IMR-90 (cell line): ENCODE measurements at regions not wholly inside any gene's neighbourhood (a gene's known extent, or its start where the extent isn't known, plus 50 kb on each side); places are given as distances from the start of the nearest gene placed in this dataset.

Experiments used
- ATAC-seq: fragments of 200-7000 bp; cut with Tn5 transposase; 2 replicates; pipeline ENCODE4 v1.9.1; 2020; ENCODE audit warnings: low read depth, mild to moderate bottlenecking, moderate library complexity
- BruUV-seq: library from RNA; stranded (reverse); fragments of 400-500 nt; replicated peaks from 2 replicates; lab custom pipeline; 2021; lab: Mats Ljungman, UMichigan
- CTCF ChIA-PET: fragments of 300-600 bp; formaldehyde crosslinking; extraction: SDS; loops from one replicate; lab custom pipeline; 2021; ENCODE audit warnings: antibody characterized with exemption; lab: Yijun Ruan, JAX
- POLR2A ChIA-PET: fragments of 300-600 bp; sonication (Branson Sonifier 250); formaldehyde crosslinking; loops from one replicate; lab custom pipeline; 2022; ENCODE audit warnings: antibody characterized with exemption; ENCODE audit not compliant: unreplicated experiment; lab: Charles Lee
- DNase-seq: peaks from one replicate; pipeline ENCODE4 v3.0.0; 2013
- H2AFZ ChIP-seq: replicated peaks from 2 replicates; pipeline ENCODE3; 2013; ENCODE audit warnings: low read length, mild to moderate bottlenecking; ENCODE audit not compliant: poor library complexity
- H2AK5ac ChIP-seq: 2 replicates; pipeline ENCODE4 v1.6.1; 2013; ENCODE audit warnings: low read depth, low read length, inconsistent platforms
- H2AK9ac ChIP-seq: replicated peaks from 2 replicates; pipeline ENCODE3; 2013; ENCODE audit warnings: mild to moderate bottlenecking, low read depth, low read length, moderate library complexity; ENCODE audit not compliant: poor library complexity
- H2BK120ac ChIP-seq: 2 replicates; pipeline ENCODE4 v1.6.1; 2013; ENCODE audit warnings: low read depth, low read length, inconsistent platforms
- H2BK15ac ChIP-seq: 3 replicates; pipeline ENCODE4 v1.6.1; 2013; ENCODE audit warnings: low read depth, low read length, inconsistent platforms
- H2BK20ac ChIP-seq: 2 replicates; pipeline ENCODE4 v1.6.1; 2013; ENCODE audit warnings: low read depth, mild to moderate bottlenecking, inconsistent platforms, low read length, moderate library complexity
- H2BK5ac ChIP-seq: 2 replicates; pipeline ENCODE4 v1.6.1; 2013; ENCODE audit warnings: mild to moderate bottlenecking, low read depth, low read length, inconsistent platforms; ENCODE audit not compliant: poor library complexity, severe bottlenecking
- H3K14ac ChIP-seq: replicated peaks from 2 replicates; pipeline ENCODE4 v1.6.1; 2013; ENCODE audit warnings: low read depth, low read length, inconsistent platforms
- H3K18ac ChIP-seq: 2 replicates; pipeline ENCODE4 v1.6.1; 2013; ENCODE audit warnings: low read depth, low read length, control low read depth
- H3K23ac ChIP-seq: 2 replicates; pipeline ENCODE4 v1.6.1; 2013; ENCODE audit warnings: low read depth, low read length, inconsistent platforms
- H3K27ac ChIP-seq: 2 replicates; pipeline ENCODE4 v1.5.1; 2013; ENCODE audit warnings: mild to moderate bottlenecking, control low read depth, low read length; ENCODE audit not compliant: insufficient read depth
- H3K27me3 ChIP-seq: 2 replicates; pipeline ENCODE4 v1.6.1; 2013; ENCODE audit warnings: low read length; ENCODE audit not compliant: control insufficient read depth, insufficient read depth
- H3K36me3 ChIP-seq: 2 replicates; pipeline ENCODE4 v1.6.1; 2013; ENCODE audit warnings: low read length, mixed read lengths; ENCODE audit not compliant: control insufficient read depth, insufficient read depth
- H3K4ac ChIP-seq: 2 replicates; pipeline ENCODE4 v1.6.1; 2013; ENCODE audit warnings: low read depth, low read length, inconsistent platforms
- H3K4me1 ChIP-seq: 2 replicates; pipeline ENCODE4 v1.6.1; 2013; ENCODE audit warnings: low read length, mixed read lengths; ENCODE audit not compliant: control insufficient read depth, insufficient read depth
- H3K4me2 ChIP-seq: 2 replicates; pipeline ENCODE4 v1.6.1; 2013; ENCODE audit warnings: low read depth, mild to moderate bottlenecking, control low read depth, low read length, moderate library complexity
- H3K4me3 ChIP-seq: 2 replicates; pipeline ENCODE4 v1.5.1; 2013; ENCODE audit warnings: low read depth, mild to moderate bottlenecking, control low read depth, low read length, moderate library complexity; ENCODE audit not compliant: insufficient read depth
- H3K56ac ChIP-seq: 2 replicates; pipeline ENCODE4 v1.6.1; 2013; ENCODE audit warnings: low read length, inconsistent platforms; ENCODE audit not compliant: insufficient read depth; ENCODE audit errors: extremely low read depth
- H3K79me1 ChIP-seq, 2 experiments: 2 replicates each; pipeline ENCODE4 v1.6.1; 2013; ENCODE audit warnings: low read length in 2 of 2, inconsistent platforms in 1 of 2, low read depth in 1 of 2
- H3K9ac ChIP-seq: 2 replicates; pipeline ENCODE4 v1.6.1; 2013; ENCODE audit warnings: low read depth, low read length, control low read depth
- H3K9me1 ChIP-seq: 2 replicates; pipeline ENCODE4 v1.6.1; 2013; ENCODE audit warnings: low read length, inconsistent platforms; ENCODE audit not compliant: insufficient read depth
- H3K9me3 ChIP-seq: 2 replicates; pipeline ENCODE4 v1.6.1; 2013; ENCODE audit warnings: low read length; ENCODE audit not compliant: control insufficient read depth, insufficient read depth
- H4K20me1 ChIP-seq: 2 replicates; pipeline ENCODE4 v1.6.1; 2013; ENCODE audit warnings: low read length, inconsistent platforms; ENCODE audit not compliant: insufficient read depth
- H4K5ac ChIP-seq: 2 replicates; pipeline ENCODE4 v1.6.1; 2013; ENCODE audit warnings: mild to moderate bottlenecking, low read depth, low read length, control low read depth
- H4K8ac ChIP-seq, 2 experiments: 2 replicates each; pipeline ENCODE4 v1.6.1; 2013; ENCODE audit warnings: low read depth in 2 of 2, low read length in 2 of 2, control low read depth in 1 of 2, inconsistent platforms in 1 of 2
- H4K91ac ChIP-seq: 2 replicates; pipeline ENCODE4 v1.6.1; 2013; ENCODE audit warnings: low read depth, low read length, inconsistent platforms; ENCODE audit not compliant: insufficient read depth
- CHD1 ChIP-seq: IDR thresholded peaks from 2 replicates; pipeline ENCODE4 v1.6.1; 2012; ENCODE audit warnings: low read depth, low read length, improper control_type of control experiment
- CTCF ChIP-seq: conservative IDR thresholded peaks from 2 replicates; pipeline ENCODE4 v1.5.1; 2012; ENCODE audit warnings: mild to moderate bottlenecking, low read depth, low read length, improper control_type of control experiment
- FOS ChIP-seq: fragments of 150-350 bp; IDR thresholded peaks from 2 replicates; pipeline ENCODE4 v1.6.1; 2016; ENCODE audit warnings: low read depth, low read length
- MXI1 ChIP-seq: IDR thresholded peaks from 2 replicates; pipeline ENCODE4 v1.6.1; 2012; ENCODE audit warnings: low read depth, mild to moderate bottlenecking, low read length, moderate library complexity, borderline replicate concordance
- RCOR1 ChIP-seq: IDR thresholded peaks from 2 replicates; pipeline ENCODE4 v1.6.1; 2012; ENCODE audit warnings: mild to moderate bottlenecking, low read length, improper control_type of control experiment; ENCODE audit not compliant: insufficient replicate concordance
- SMC3 ChIP-seq: fragments of 150-350 bp; IDR thresholded peaks from 2 replicates; pipeline ENCODE4 v1.6.1; 2016; ENCODE audit warnings: low read depth, mild to moderate bottlenecking, antibody characterized with exemption, low read length, moderate library complexity
- WGBS, 2 experiments: methylation state at CpG; one replicate each; pipeline versions ENCODE4 v1.1.5 to v1.1.7; 2013; ENCODE audit warnings: missing lambda C conversion rate in 2 of 2; ENCODE audit not compliant: insufficient read length in 1 of 2; ENCODE audit errors: extremely low coverage in 2 of 2; 5-methylcytosine and 5-hydroxymethylcytosine counted together
- dilution Hi-C: fragments of 300-500 bp; cut with HindIII; formaldehyde crosslinking; loops from one replicate; pipeline ENCODE4 v1.14.3; 2018; ENCODE audit warnings: low sequenced_read_pairs; ENCODE audit not compliant: unreplicated experiment
- in situ Hi-C: fragments of 300-500 bp; cut with MboI; formaldehyde crosslinking; loops from 3 replicates; pipeline ENCODE4 v1.14.3; 2019; ENCODE audit warnings: low sequenced_read_pairs, inconsistent platforms, mixed read lengths
- intact Hi-C: fragments of 100-400 bp; cut with micrococcal nuclease; formaldehyde crosslinking; loops from 2 replicates; pipeline ENCODE4 v1.10.0; 2022
- TF ChIP-seq, protein P1 (sequence below): fragments of 150-350 bp; IDR thresholded peaks from 2 replicates; pipeline ENCODE4 v1.6.1; 2016; ENCODE audit warnings: low read depth, mild to moderate bottlenecking, low read length, moderate library complexity, borderline replicate concordance

DNA sequence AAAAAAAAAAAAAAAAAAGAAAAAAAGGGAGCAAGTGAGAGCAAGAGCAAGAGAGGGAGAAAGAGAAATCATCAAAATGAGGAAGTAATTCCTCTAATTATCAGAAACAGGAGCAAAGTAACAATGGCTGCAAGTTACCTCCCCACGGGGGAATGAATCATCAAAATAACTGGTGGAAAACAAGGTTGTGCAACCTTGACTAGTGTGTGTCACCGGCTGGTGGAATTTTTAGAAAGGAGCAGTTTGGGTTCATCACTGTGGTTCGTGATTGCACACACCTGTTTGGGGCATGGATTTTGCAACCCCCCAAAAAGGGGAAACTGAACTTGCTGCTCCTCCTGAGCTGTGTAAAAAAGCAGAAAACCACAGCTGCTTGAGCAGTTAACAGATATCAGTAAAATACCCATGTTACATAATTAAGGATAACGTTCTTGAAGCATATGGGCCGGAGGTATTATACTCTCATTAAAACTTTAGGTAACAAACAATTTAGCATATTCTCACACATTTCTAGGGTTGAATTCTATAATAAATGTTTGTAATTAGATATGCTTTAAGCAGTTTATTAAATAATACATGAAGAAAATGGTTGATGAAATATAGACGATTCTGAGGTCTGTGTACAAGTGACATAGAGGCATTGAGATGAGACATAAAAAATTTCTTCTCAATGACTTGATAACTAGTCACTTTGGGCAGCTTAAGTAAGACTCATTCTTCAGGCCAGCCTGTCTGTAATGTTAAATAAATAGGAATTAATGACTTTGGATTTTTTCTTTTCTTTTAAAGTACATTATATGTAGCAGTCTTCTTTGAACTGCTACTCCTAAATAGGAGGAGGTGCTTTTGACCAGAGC lies 184.2 kb upstream of the ZEB2 start (continued):
- no peak for TF ChIP-seq MXI1

GRCh38 chr2:144702051-144702450 lies 182.1 kb upstream of the ZEB2 start:
- Histone ChIP-seq H2BK20ac (no peak overlapping the region), H4K8ac (no peak overlapping the region), H3K4me1 (no peaks in the 10 kb centered on the region), H3K27ac (no peak overlapping the region), H3K18ac (no peak overlapping the region), H2AK9ac (no peak overlapping the region), H3K27me3 (no peaks in the 10 kb centered on the region), H3K56ac (no peak overlapping the region), H2AK5ac (no peak overlapping the region), H3K4ac (no peak overlapping the region), H3K79me1 (no peaks in the 10 kb centered on the region), H4K20me1 (no peaks in the 10 kb centered on the region), H4K91ac (no peak overlapping the region), H3K14ac (no peak overlapping the region), H3K4me2 (no peak overlapping the region), H2BK15ac (no peak overlapping the region), H3K9ac (no peak overlapping the region), H3K36me3 (no peaks in the 10 kb centered on the region), H3K23ac (no peak overlapping the region), H3K4me3 (no peak overlapping the region), H4K5ac (no peak overlapping the region), H3K9me1 (no peaks in the 10 kb centered on the region), H2BK120ac (no peak overlapping the region), H3K9me3 (no peaks in the 10 kb centered on the region), H2AFZ (no peak overlapping the region), H2BK5ac (no peak overlapping the region)
- no peak for ATAC-seq
- BruUV-seq: no TSS peak
- in situ Hi-C loops: no loop called here
- ChIA-PET CTCF (interaction anchor here (1.1 kb wide), 1 partner anchor 11 kb away, joined by 3 read pairs; no protein-coding TSS in a partner anchor), POLR2A (interaction anchor here (0.6 kb wide), 1 partner anchor 639 kb away, joined by 3 read pairs; no protein-coding TSS in a partner anchor)
- intact Hi-C loops: no loop called here
- dilution Hi-C loops: no loop called here
- TF ChIP-seq CTCF (no peak), FOS (no peak), CHD1 (no peak), SMC3 (no peak), RCOR1 (no peak)
- TF ChIP-seq, protein P1, sequence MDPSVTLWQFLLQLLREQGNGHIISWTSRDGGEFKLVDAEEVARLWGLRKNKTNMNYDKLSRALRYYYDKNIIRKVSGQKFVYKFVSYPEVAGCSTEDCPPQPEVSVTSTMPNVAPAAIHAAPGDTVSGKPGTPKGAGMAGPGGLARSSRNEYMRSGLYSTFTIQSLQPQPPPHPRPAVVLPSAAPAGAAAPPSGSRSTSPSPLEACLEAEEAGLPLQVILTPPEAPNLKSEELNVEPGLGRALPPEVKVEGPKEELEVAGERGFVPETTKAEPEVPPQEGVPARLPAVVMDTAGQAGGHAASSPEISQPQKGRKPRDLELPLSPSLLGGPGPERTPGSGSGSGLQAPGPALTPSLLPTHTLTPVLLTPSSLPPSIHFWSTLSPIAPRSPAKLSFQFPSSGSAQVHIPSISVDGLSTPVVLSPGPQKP: no peak
- no peak for DNase-seq
- WGBS, 2 experiments: 100% methylated on average over 1 of the region's 1 CpG; no CpG with 5 or more reads in 1 of the 2 experiments
